ENCODE measurements at regions not wholly inside any gene's neighbourhood (a gene's known extent, or its start where the extent isn't known, plus 50 kb on each side); places are given as distances from the start of the nearest gene placed in this dataset.

DNA sequence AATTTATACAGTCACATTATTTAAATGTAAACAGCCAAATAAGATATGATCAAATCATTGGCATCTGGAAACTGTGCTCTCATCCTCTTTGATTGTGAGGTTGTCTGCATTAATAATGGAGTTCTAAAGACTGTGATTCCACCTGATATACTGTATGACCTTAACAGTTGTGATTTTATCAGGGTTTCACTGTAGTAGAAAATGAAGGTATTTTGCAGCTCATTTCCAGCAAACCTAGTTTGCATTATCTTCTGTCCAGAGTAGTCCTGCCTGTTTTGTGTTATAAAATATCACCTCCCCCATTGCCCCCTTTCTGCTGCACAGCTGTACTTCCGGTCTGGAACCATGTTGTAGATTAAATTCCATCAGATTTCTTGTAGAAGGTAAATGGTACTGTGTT lies 731.6 kb upstream of the FANCL start:
- H3K9me3 Mint-ChIP-seq = no peaks in the 10 kb centered on the region
- DNase-seq (no peak), ATAC-seq (ENCODE audit: poor library complexity) (no peak)
- H3K27ac Mint-ChIP-seq = no peak overlapping the region
- H3K4me3 Mint-ChIP-seq = no peak overlapping the region
- CTCF ChIA-PET = no interaction called here
- H3K4me3 ChIP-seq (ENCODE audit: low read length) = no peak overlapping the region
- H3K27me3 ChIP-seq (ENCODE audit: control insufficient read depth in 1 of 2, insufficient read depth in 2 of 2, low read length in 2 of 2) = no peaks in the 10 kb centered on the region
- H3K4me1 Mint-ChIP-seq (ENCODE audit: low read depth) = no peaks in the 10 kb centered on the region
- intact Hi-C loops (cut with DNase I, micrococcal nuclease) = no loop called here
- H3K36me3 ChIP-seq (ENCODE audit: insufficient read depth, low read length) = no peaks in the 10 kb centered on the region
- no peaks in the 10 kb centered on the region for H3K36me3 Mint-ChIP-seq (ENCODE audit: low read depth)
- no peaks in the 10 kb centered on the region for H3K4me1 ChIP-seq (ENCODE audit: insufficient read depth, low read length)
- no peaks in the 10 kb centered on the region for H3K27me3 Mint-ChIP-seq
- H3K9me3 ChIP-seq (ENCODE audit: control insufficient read depth in 1 of 2, insufficient read depth in 1 of 2, low read length in 2 of 2) = peaks cover 0 to 3% of the 10 kb centered on the region in 2 experiments
- TF ChIP-seq, protein P1, sequence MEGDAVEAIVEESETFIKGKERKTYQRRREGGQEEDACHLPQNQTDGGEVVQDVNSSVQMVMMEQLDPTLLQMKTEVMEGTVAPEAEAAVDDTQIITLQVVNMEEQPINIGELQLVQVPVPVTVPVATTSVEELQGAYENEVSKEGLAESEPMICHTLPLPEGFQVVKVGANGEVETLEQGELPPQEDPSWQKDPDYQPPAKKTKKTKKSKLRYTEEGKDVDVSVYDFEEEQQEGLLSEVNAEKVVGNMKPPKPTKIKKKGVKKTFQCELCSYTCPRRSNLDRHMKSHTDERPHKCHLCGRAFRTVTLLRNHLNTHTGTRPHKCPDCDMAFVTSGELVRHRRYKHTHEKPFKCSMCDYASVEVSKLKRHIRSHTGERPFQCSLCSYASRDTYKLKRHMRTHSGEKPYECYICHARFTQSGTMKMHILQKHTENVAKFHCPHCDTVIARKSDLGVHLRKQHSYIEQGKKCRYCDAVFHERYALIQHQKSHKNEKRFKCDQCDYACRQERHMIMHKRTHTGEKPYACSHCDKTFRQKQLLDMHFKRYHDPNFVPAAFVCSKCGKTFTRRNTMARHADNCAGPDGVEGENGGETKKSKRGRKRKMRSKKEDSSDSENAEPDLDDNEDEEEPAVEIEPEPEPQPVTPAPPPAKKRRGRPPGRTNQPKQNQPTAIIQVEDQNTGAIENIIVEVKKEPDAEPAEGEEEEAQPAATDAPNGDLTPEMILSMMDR (IDR thresholded peaks at IDR 0.05) = no peak
- POLR2A ChIA-PET = no interaction called here
- no peak overlapping the region for H3K27ac ChIP-seq (ENCODE audit: low read depth in 1 of 2, low read length in 2 of 2)

DNA sequence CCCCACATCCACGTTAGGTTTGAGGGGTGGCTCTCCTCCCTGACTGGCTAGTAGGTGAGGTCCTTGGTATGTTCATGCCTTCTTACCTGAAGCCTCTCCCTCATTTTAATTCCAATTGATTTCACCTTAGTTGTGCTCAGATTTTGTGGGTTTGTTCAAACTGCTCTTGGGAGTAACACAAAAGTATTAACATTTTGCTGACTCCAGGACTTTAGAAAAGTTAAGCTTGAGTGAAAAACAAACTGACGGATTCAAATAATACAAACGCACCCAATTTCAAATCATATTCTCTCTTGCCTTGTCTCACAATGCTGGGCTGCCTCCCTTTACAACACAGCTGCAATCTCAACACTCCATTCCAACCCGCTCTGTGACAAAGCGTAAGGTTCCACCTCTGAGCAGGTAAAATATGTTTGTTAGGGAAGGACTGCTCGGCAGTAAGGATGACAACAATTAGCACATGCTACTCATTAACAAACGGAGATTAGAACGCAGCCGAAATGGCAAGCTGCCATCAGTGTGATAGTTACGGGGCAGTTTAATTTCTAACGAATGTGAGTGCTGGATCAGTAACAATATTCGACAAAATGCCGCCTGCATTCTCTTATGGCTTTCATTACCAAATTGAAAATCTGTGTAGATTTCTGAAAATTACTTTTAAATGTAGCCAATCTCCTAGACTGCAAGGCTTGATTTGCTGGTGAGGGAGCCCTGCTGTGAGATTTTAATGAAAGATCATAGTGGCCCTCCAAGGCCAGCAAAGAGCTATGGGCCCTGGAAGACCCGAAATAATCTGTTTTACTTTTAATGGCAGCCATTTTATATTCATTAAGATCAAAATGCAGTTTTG lies 730.6 kb upstream of the FANCL start:
- TF ChIP-seq, protein P1 (IDR thresholded peaks at IDR 0.05) = no peak
- no peaks in the 10 kb centered on the region for H3K27me3 ChIP-seq (ENCODE audit: control insufficient read depth in 1 of 2, insufficient read depth in 2 of 2, low read length in 2 of 2)
- H3K4me1 ChIP-seq (ENCODE audit: insufficient read depth, low read length) = no peaks in the 10 kb centered on the region
- ATAC-seq (ENCODE audit: poor library complexity) (no peak), DNase-seq (no peak)
- POLR2A ChIA-PET = no interaction called here
- CTCF ChIA-PET = no interaction called here
- H3K36me3 Mint-ChIP-seq (ENCODE audit: low read depth) = no peaks in the 10 kb centered on the region
- no peak overlapping the region for H3K27ac ChIP-seq (ENCODE audit: low read depth in 1 of 2, low read length in 2 of 2)
- no peak overlapping the region for H3K4me3 ChIP-seq (ENCODE audit: low read length)
- H3K36me3 ChIP-seq (ENCODE audit: insufficient read depth, low read length) = no peaks in the 10 kb centered on the region
- no peaks in the 10 kb centered on the region for H3K27me3 Mint-ChIP-seq
- no peak overlapping the region for H3K4me3 Mint-ChIP-seq
- peaks cover 0 to 3% of the 10 kb centered on the region in 2 experiments for H3K9me3 ChIP-seq (ENCODE audit: control insufficient read depth in 1 of 2, insufficient read depth in 1 of 2, low read length in 2 of 2)
- H3K9me3 Mint-ChIP-seq = no peaks in the 10 kb centered on the region
- no peak overlapping the region for H3K27ac Mint-ChIP-seq
- H3K4me1 Mint-ChIP-seq (ENCODE audit: low read depth) = no peaks in the 10 kb centered on the region
- intact Hi-C loops (cut with DNase I, micrococcal nuclease) = no loop called here

DNA sequence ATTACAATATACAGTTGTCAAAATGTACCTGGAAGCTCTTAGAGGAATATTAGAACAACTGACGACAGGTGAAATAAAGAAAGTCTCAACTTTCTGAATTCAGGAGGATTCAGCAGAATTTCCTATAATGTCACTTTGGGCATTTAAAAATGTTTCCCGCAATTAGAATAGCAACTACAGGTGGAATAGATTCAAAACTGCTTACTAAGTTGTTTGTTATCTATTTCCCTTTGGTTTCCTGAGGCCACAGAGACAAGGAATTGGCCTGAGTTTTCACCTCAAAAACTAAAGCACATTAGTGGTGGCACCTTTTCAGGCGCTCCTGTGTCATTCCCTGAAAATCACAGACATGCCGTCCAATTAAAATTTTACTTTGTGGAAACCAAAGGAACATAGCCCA lies 729.2 kb upstream of the FANCL start:
- CTCF ChIA-PET = no interaction called here
- no peaks in the 10 kb centered on the region for H3K9me3 Mint-ChIP-seq
- H3K27me3 Mint-ChIP-seq = no peaks in the 10 kb centered on the region
- ATAC-seq (ENCODE audit: poor library complexity) = no peak
- intact Hi-C loops (cut with DNase I, micrococcal nuclease) = no loop called here
- H3K36me3 Mint-ChIP-seq (ENCODE audit: low read depth) = no peaks in the 10 kb centered on the region
- TF ChIP-seq, protein P1 (IDR thresholded peaks at IDR 0.05) = no peak
- Histone ChIP-seq H3K27me3 (ENCODE audit: control insufficient read depth in 1 of 2, insufficient read depth in 2 of 2, low read length in 2 of 2) (no peaks in the 10 kb centered on the region), H3K4me3 (ENCODE audit: low read length) (no peak overlapping the region), H3K36me3 (ENCODE audit: insufficient read depth, low read length) (no peaks in the 10 kb centered on the region), H3K27ac (ENCODE audit: low read depth in 1 of 2, low read length in 2 of 2) (no peak overlapping the region), H3K4me1 (ENCODE audit: insufficient read depth, low read length) (no peaks in the 10 kb centered on the region), H3K9me3 (ENCODE audit: control insufficient read depth in 1 of 2, insufficient read depth in 1 of 2, low read length in 2 of 2) (peaks cover 0 to 3% of the 10 kb centered on the region in 2 experiments)
- POLR2A ChIA-PET = no interaction called here
- no peaks in the 10 kb centered on the region for H3K4me1 Mint-ChIP-seq (ENCODE audit: low read depth)
- no peak overlapping the region for H3K27ac Mint-ChIP-seq
- no peak overlapping the region for H3K4me3 Mint-ChIP-seq
- DNase-seq = no peak

All from CD4-positive, alpha-beta T cell (primary cell).